ENCODE measurements at regions not wholly inside any gene's neighbourhood (a gene's known extent, or its start where the extent isn't known, plus 50 kb on each side); places are given as distances from the start of the nearest gene placed in this dataset.

- Histone ChIP-seq H3K27ac (no peak overlapping the region), H3K4me1 (no peaks in the 10 kb centered on the region), H3K27me3 (ENCODE audit: low read depth) (no peaks in the 10 kb centered on the region), H3K36me3 (no peaks in the 10 kb centered on the region), H3K9me3 (no peaks in the 10 kb centered on the region), H3K4me3 (no peak overlapping the region)
- TF ChIP-seq CTCF (IDR thresholded peaks at IDR 0.05): no peak
- intact Hi-C loops (cut with DNase I): no loop called here
- DNase-seq (no peak), ATAC-seq (no peak)
Observed at GRCh38 chr5:88049156-88049555, 219.5 kb downstream of the TMEM161B start.

- no peak for DNase-seq
- Histone ChIP-seq H3K4me1 (no peaks in the 10 kb centered on the region), H3K4me3 (no peak overlapping the region), H3K36me3 (no peaks in the 10 kb centered on the region), H3K27ac (no peak overlapping the region), H3K9me3 (no peaks in the 10 kb centered on the region), H3K27me3 (ENCODE audit: low read depth) (no peaks in the 10 kb centered on the region)
- ATAC-seq: no peak
- intact Hi-C loops (cut with DNase I): no loop called here
- TF ChIP-seq CTCF (IDR thresholded peaks at IDR 0.05): no peak
Observed at GRCh38 chr5:88045931-88046461, 222.6 kb downstream of the TMEM161B start.

- Histone ChIP-seq H3K9me3 (no peaks in the 10 kb centered on the region), H3K4me1 (no peaks in the 10 kb centered on the region), H3K27ac (no peak overlapping the region), H3K36me3 (no peaks in the 10 kb centered on the region), H3K27me3 (ENCODE audit: low read depth) (no peaks in the 10 kb centered on the region), H3K4me3 (no peak overlapping the region)
- ATAC-seq (no peak), DNase-seq (no peak)
- no peak for TF ChIP-seq CTCF (IDR thresholded peaks at IDR 0.05)
- intact Hi-C loops (cut with DNase I): no loop called here
Observed at GRCh38 chr5:88045165-88045564, 223.5 kb downstream of the TMEM161B start.

GRCh38 chr5:88034520-88034919 is 234.1 kb downstream of the TMEM161B start:
- Histone ChIP-seq H3K4me1 (no peaks in the 10 kb centered on the region), H3K9me3 (no peaks in the 10 kb centered on the region), H3K36me3 (no peaks in the 10 kb centered on the region), H3K27ac (no peak overlapping the region), H3K4me3 (no peak overlapping the region), H3K27me3 (ENCODE audit: low read depth) (no peaks in the 10 kb centered on the region)
- intact Hi-C loops (cut with DNase I): no loop called here
- DNase-seq (no peak), ATAC-seq (no peak)
- TF ChIP-seq CTCF (IDR thresholded peaks at IDR 0.05): no peak

- Histone ChIP-seq H3K4me3 (no peak overlapping the region), H3K27me3 (ENCODE audit: low read depth) (no peaks in the 10 kb centered on the region), H3K4me1 (no peaks in the 10 kb centered on the region), H3K9me3 (no peaks in the 10 kb centered on the region), H3K27ac (no peak overlapping the region), H3K36me3 (no peaks in the 10 kb centered on the region)
- intact Hi-C loops (cut with DNase I): no loop called here
- TF ChIP-seq CTCF (IDR thresholded peaks at IDR 0.05): no peak
- DNase-seq: no peak
- no peak for ATAC-seq
Observed at GRCh38 chr5:88033191-88033590, 235.5 kb downstream of the TMEM161B start.

- H3K27ac ChIP-seq: no peak overlapping the region
- no peaks in the 10 kb centered on the region for H3K9me3 ChIP-seq
- no peaks in the 10 kb centered on the region for H3K27me3 ChIP-seq (ENCODE audit: low read depth)
- no peaks in the 10 kb centered on the region for H3K4me1 ChIP-seq
- intact Hi-C loops (cut with DNase I): no loop called here
- ATAC-seq: no peak
- H3K4me3 ChIP-seq: no peak overlapping the region
- no peaks in the 10 kb centered on the region for H3K36me3 ChIP-seq
- no peak for TF ChIP-seq CTCF (IDR thresholded peaks at IDR 0.05)
- DNase-seq: no peak
Observed at GRCh38 chr5:88029011-88029410, 239.6 kb downstream of the TMEM161B start.

Data from lower lobe of right lung (tissue), 2 donors.